ENCODE measurements at regions not wholly inside any gene's neighbourhood (a gene's known extent, or its start where the extent isn't known, plus 50 kb on each side); places are given as distances from the start of the nearest gene placed in this dataset.
A peak's percentile ranks its signal among the peaks of the same experiment; 100 is the strongest.
"Not testable (repeated sequence)": the region's sequence is repeated elsewhere in the genome, so short reads cannot be mapped to it uniquely, and the experiment has no call there.

GRCh38 chr10:118927321-118927720, 102.2 kb upstream of the NANOS1 start:
- TF ChIP-seq CTCF (IDR thresholded peaks at IDR 0.05; ENCODE audit: poor library complexity, severe bottlenecking), result no peak
- no peak for ATAC-seq (ENCODE audit: low read depth)
- Histone ChIP-seq H3K27ac (ENCODE audit: poor library complexity, severe bottlenecking) (no peak overlapping the region), H3K4me1 (ENCODE audit: insufficient read depth, poor library complexity, severe bottlenecking) (no peaks in the 10 kb centered on the region), H3K9me3 (ENCODE audit: severe bottlenecking) (peaks cover 10% of the 10 kb centered on the region), H3K36me3 (ENCODE audit: low read depth) (no peaks in the 10 kb centered on the region), H3K27me3 (ENCODE audit: insufficient read depth, poor library complexity, severe bottlenecking) (no peaks in the 10 kb centered on the region), H3K4me3 (ENCODE audit: severe bottlenecking) (no peak overlapping the region)
- no peak for DNase-seq (ENCODE audit: low spot score)

GRCh38 chr10:118930614-118931013, 98.9 kb upstream of the NANOS1 start:
- no peak for TF ChIP-seq CTCF (IDR thresholded peaks at IDR 0.05; ENCODE audit: poor library complexity, severe bottlenecking)
- Histone ChIP-seq H3K9me3 (ENCODE audit: severe bottlenecking) (peaks cover 10% of the 10 kb centered on the region), H3K36me3 (ENCODE audit: low read depth) (no peaks in the 10 kb centered on the region), H3K27me3 (ENCODE audit: insufficient read depth, poor library complexity, severe bottlenecking) (no peaks in the 10 kb centered on the region), H3K4me3 (ENCODE audit: severe bottlenecking) (no peak overlapping the region), H3K27ac (ENCODE audit: poor library complexity, severe bottlenecking) (no peak overlapping the region), H3K4me1 (ENCODE audit: insufficient read depth, poor library complexity, severe bottlenecking) (no peaks in the 10 kb centered on the region)
- ATAC-seq (ENCODE audit: low read depth) (no peak), DNase-seq (ENCODE audit: low spot score) (no peak)

GRCh38 chr10:118931436-118931835, 98.1 kb upstream of the NANOS1 start:
- DNase-seq (ENCODE audit: low spot score) (no peak), ATAC-seq (ENCODE audit: low read depth) (no peak)

GRCh38 chr10:118932154-118932553, 97.4 kb upstream of the NANOS1 start:
- not testable (repeated sequence) for H3K36me3 ChIP-seq (ENCODE audit: low read depth); H3K4me1 ChIP-seq (ENCODE audit: insufficient read depth, poor library complexity, severe bottlenecking); H3K4me3 ChIP-seq (ENCODE audit: severe bottlenecking); DNase-seq (ENCODE audit: low spot score); H3K27me3 ChIP-seq (ENCODE audit: insufficient read depth, poor library complexity, severe bottlenecking)
- peaks cover 13% of the 10 kb centered on the region for H3K9me3 ChIP-seq (ENCODE audit: severe bottlenecking)
- ATAC-seq (ENCODE audit: low read depth), result peak; percentile 52; the same call in 1 of the 3 replicates
- H3K27ac ChIP-seq (ENCODE audit: poor library complexity, severe bottlenecking), result peak overlapping the region; percentile 30

More at GRCh38 chr10:118931436-118931835, 98.1 kb upstream of the NANOS1 start:
- H3K27ac ChIP-seq (ENCODE audit: poor library complexity, severe bottlenecking), result peak overlapping the region; percentile 30
- no peak overlapping the region for H3K4me3 ChIP-seq (ENCODE audit: severe bottlenecking)
- H3K4me1 ChIP-seq (ENCODE audit: insufficient read depth, poor library complexity, severe bottlenecking), result no peaks in the 10 kb centered on the region
- no peak for TF ChIP-seq CTCF (IDR thresholded peaks at IDR 0.05; ENCODE audit: poor library complexity, severe bottlenecking)
- H3K9me3 ChIP-seq (ENCODE audit: severe bottlenecking), result peaks cover 13% of the 10 kb centered on the region
- H3K36me3 ChIP-seq (ENCODE audit: low read depth), result no peaks in the 10 kb centered on the region
- H3K27me3 ChIP-seq (ENCODE audit: insufficient read depth, poor library complexity, severe bottlenecking), result no peaks in the 10 kb centered on the region

GRCh38 chr10:118937226-118937625, 92.3 kb upstream of the NANOS1 start:
- no peak for TF ChIP-seq CTCF (IDR thresholded peaks at IDR 0.05; ENCODE audit: poor library complexity, severe bottlenecking)
- DNase-seq (ENCODE audit: low spot score) (no peak), ATAC-seq (ENCODE audit: low read depth) (no peak)
- Histone ChIP-seq H3K4me3 (ENCODE audit: severe bottlenecking) (no peak overlapping the region), H3K27me3 (ENCODE audit: insufficient read depth, poor library complexity, severe bottlenecking) (no peaks in the 10 kb centered on the region), H3K9me3 (ENCODE audit: severe bottlenecking) (peaks cover 3% of the 10 kb centered on the region), H3K36me3 (ENCODE audit: low read depth) (no peaks in the 10 kb centered on the region), H3K27ac (ENCODE audit: poor library complexity, severe bottlenecking) (no peak overlapping the region), H3K4me1 (ENCODE audit: insufficient read depth, poor library complexity, severe bottlenecking) (peaks cover 8% of the 10 kb centered on the region)

All from RWPE2 (cell line).